ENCODE measurements at regions not wholly inside any gene's neighbourhood (a gene's known extent, or its start where the extent isn't known, plus 50 kb on each side); places are given as distances from the start of the nearest gene placed in this dataset.

DNA sequence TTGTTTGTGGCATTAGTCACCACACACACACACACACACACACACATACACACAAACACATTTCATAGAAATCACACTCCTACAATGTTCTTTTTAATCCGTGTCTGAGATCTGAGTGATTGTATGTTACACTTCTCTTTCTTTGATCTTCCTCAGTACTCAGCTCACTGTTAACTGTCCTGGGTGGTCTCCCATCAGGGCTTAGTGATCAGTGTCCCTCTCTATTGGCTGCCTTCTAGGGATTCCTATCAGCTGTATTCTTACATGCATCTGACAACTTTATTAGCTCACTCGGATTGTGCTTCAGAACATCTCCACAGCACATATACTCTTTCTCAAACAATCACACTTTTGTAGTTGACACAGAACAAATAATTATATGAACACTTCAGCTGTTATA is 170.2 kb upstream of the POU5F2 start:
- Mint-ChIP-seq H3K4me1 (ENCODE audit: low read depth) (no peaks in the 10 kb centered on the region), H3K27me3 (ENCODE audit: low read depth) (no peaks in the 10 kb centered on the region), H3K9me3 (no peaks in the 10 kb centered on the region), H3K27ac (no peak overlapping the region), H3K4me3 (no peak overlapping the region), H3K36me3 (ENCODE audit: insufficient read depth in 2 of 2) (no peaks in the 10 kb centered on the region)
- DNase-seq: no peak
- no peak for ATAC-seq (replicated peaks in 1 of 2)

DNA sequence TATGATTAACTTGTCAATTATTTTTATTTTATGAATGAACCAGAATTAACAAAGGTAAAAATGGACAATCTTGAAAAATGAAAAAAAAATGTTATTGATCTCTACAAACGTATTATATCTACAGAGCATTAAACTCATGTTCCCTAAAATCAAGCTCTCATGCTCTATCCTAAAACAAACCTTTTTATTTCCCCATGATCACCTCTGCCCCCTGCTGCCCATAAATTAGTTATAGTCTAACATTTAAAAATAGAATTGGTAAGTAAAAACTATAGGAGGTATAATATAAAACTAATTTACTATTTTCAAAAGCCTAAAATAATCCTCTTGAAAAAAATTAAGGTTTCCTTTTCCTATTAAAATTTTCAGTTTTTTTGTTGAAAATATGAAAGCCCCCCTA is 168.0 kb upstream of the POU5F2 start:
- Mint-ChIP-seq H3K27me3 (ENCODE audit: low read depth) (no peaks in the 10 kb centered on the region), H3K9me3 (no peaks in the 10 kb centered on the region), H3K4me3 (no peak overlapping the region), H3K27ac (no peak overlapping the region), H3K4me1 (ENCODE audit: low read depth) (no peaks in the 10 kb centered on the region), H3K36me3 (ENCODE audit: insufficient read depth in 2 of 2) (no peaks in the 10 kb centered on the region)
- DNase-seq (no peak), ATAC-seq (replicated peaks in 1 of 2) (no peak)

DNA sequence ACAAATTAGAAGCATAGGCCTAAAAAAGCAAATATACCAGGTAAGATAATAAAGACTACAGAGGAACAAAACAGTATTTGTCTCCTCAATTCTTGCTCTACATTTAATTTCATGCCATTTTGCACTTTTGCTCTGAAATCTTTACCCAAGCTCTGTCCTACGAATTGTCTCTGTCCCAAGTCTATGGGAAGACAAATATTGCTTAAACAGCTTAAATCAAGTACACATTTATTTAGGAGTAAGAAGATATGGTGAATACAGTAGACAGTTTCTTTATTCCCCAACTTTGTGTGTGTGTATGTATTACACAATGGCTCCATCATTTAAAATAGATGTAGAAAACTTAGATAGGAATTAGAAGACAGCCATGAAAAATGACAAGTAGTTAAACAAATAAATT is 163.5 kb upstream of the POU5F2 start:
- Mint-ChIP-seq H3K27me3 (ENCODE audit: low read depth) (no peaks in the 10 kb centered on the region), H3K4me3 (no peak overlapping the region)
- ATAC-seq (replicated peaks in 1 of 2): no peak

GRCh38 chr5:93902288-93902687 is 160.9 kb upstream of the POU5F2 start:
- H3K9me3 Mint-ChIP-seq: no peaks in the 10 kb centered on the region
- ATAC-seq (replicated peaks in 1 of 2): no peak
- DNase-seq: no peak
- no peaks in the 10 kb centered on the region for H3K27me3 Mint-ChIP-seq (ENCODE audit: low read depth)
- H3K4me1 Mint-ChIP-seq (ENCODE audit: low read depth): no peaks in the 10 kb centered on the region
- peak overlapping the region; percentile 42 for H3K27ac Mint-ChIP-seq
- no peaks in the 10 kb centered on the region for H3K36me3 Mint-ChIP-seq (ENCODE audit: insufficient read depth in 2 of 2)
- no peak overlapping the region for H3K4me3 Mint-ChIP-seq

More for the DNA sequence above, 163.5 kb upstream of the POU5F2 start:
- H3K36me3 Mint-ChIP-seq (ENCODE audit: insufficient read depth in 2 of 2): no peaks in the 10 kb centered on the region
- DNase-seq: no peak
- H3K27ac Mint-ChIP-seq: no peak overlapping the region
- H3K9me3 Mint-ChIP-seq: no peaks in the 10 kb centered on the region
- H3K4me1 Mint-ChIP-seq (ENCODE audit: low read depth): no peaks in the 10 kb centered on the region

DNA sequence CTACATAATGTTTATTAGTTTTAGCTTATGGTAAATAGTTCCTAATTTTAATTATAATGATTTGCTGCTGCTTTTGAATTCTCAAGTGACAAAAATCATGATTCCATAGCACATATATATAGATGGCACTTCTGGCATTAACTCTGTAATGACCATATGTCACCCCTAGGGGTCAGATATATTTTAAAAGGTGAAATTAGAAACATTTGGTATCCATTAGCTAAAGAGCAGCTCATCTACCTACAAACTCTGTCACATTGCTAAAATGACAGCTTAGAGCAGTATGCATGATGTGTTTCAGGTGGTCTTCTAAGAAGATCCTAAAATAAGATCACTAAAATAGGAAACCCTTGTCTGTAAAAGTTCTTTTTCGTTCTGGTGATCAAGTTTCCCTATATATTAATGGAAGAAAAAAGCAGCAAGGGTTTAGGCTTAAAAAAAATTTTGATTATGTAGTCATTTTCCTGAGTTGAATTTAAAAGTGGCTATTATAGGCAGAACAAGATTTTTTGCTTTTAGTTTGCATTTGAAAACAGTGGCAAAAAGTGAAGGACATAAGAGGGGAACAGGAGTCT is 157.7 kb upstream of the POU5F2 start:
- DNase-seq (no peak), ATAC-seq (replicated peaks in 1 of 2) (no peak)
- H3K9me3 Mint-ChIP-seq: no peaks in the 10 kb centered on the region
- H3K4me3 Mint-ChIP-seq: no peak overlapping the region
- no peaks in the 10 kb centered on the region for H3K4me1 Mint-ChIP-seq (ENCODE audit: low read depth)
- H3K27ac Mint-ChIP-seq: no peak overlapping the region
- no peaks in the 10 kb centered on the region for H3K36me3 Mint-ChIP-seq (ENCODE audit: insufficient read depth in 2 of 2)
- no peaks in the 10 kb centered on the region for H3K27me3 Mint-ChIP-seq (ENCODE audit: low read depth)

GRCh38 chr5:93894601-93895354 is 153.4 kb upstream of the POU5F2 start:
- Mint-ChIP-seq H3K27me3 (ENCODE audit: low read depth) (no peaks in the 10 kb centered on the region), H3K36me3 (ENCODE audit: insufficient read depth in 2 of 2) (no peaks in the 10 kb centered on the region), H3K9me3 (no peaks in the 10 kb centered on the region), H3K4me1 (ENCODE audit: low read depth) (no peaks in the 10 kb centered on the region), H3K4me3 (no peak overlapping the region), H3K27ac (no peak overlapping the region)
- no peak for DNase-seq
- ATAC-seq (replicated peaks in 1 of 2): no peak

DNA sequence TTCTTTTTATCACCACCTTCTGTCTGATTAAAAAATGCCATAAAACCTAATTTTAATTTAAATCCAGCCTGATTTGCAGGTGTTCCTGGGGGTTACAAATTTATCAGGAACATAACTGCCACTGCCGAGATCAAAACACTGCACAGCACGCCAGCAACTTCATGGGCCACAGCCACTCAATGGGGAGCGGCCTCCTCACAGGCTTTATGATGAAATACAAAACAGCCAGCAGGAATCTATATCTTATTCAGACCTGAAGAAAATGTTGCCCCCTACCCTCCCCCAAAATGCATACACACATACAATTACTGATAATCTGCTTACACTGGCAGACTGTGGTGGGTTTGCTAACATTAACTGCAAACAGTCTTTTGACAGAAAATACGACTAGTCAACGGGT is 151.7 kb upstream of the POU5F2 start:
- no peaks in the 10 kb centered on the region for H3K4me1 Mint-ChIP-seq (ENCODE audit: low read depth)
- H3K4me3 Mint-ChIP-seq: no peak overlapping the region
- H3K9me3 Mint-ChIP-seq: no peaks in the 10 kb centered on the region
- DNase-seq (no peak), ATAC-seq (replicated peaks in 1 of 2) (no peak)
- H3K27ac Mint-ChIP-seq: peak overlapping the region; percentile 68
- H3K27me3 Mint-ChIP-seq (ENCODE audit: low read depth): no peaks in the 10 kb centered on the region
- no peaks in the 10 kb centered on the region for H3K36me3 Mint-ChIP-seq (ENCODE audit: insufficient read depth in 2 of 2)

GRCh38 chr5:93892481-93892880 is 151.1 kb upstream of the POU5F2 start:
- DNase-seq (no peak), ATAC-seq (replicated peaks in 1 of 2) (no peak)
- Mint-ChIP-seq H3K36me3 (ENCODE audit: insufficient read depth in 2 of 2) (no peaks in the 10 kb centered on the region), H3K9me3 (no peaks in the 10 kb centered on the region), H3K4me1 (ENCODE audit: low read depth) (no peaks in the 10 kb centered on the region), H3K27ac (no peak overlapping the region), H3K4me3 (no peak overlapping the region), H3K27me3 (ENCODE audit: low read depth) (no peaks in the 10 kb centered on the region)

- H3K27ac Mint-ChIP-seq: no peak overlapping the region
- no peaks in the 10 kb centered on the region for H3K9me3 Mint-ChIP-seq
- H3K36me3 Mint-ChIP-seq (ENCODE audit: insufficient read depth in 2 of 2): no peaks in the 10 kb centered on the region
- no peaks in the 10 kb centered on the region for H3K27me3 Mint-ChIP-seq (ENCODE audit: low read depth)
- H3K4me3 Mint-ChIP-seq: no peak overlapping the region
- peaks cover 6% of the 10 kb centered on the region for H3K4me1 Mint-ChIP-seq (ENCODE audit: low read depth)
- ATAC-seq (replicated peaks in 1 of 2): no peak
- no peak for DNase-seq
Measured at GRCh38 chr5:93891491-93892480, 150.4 kb upstream of the POU5F2 start.

DNA sequence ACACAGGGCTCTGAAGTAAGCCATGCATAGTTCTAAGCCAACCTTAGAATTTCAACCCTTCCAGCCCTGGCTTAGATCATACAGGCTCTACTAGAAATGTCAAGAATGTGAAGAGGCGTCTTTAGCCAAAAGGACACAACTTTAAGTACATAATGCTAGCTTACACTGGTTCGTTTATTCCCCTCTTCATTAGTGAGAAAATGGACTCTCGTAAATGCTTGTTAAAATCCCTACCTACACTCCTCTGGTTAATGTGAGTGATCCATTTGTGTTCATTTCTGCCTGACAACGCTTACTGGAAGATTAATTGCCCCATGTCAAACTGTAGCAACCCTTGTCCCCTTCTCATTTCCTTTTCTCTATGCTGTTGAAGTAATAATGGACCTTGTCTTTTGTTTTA is 149.3 kb upstream of the POU5F2 start:
- Mint-ChIP-seq H3K27ac (no peak overlapping the region), H3K36me3 (ENCODE audit: insufficient read depth in 2 of 2) (no peaks in the 10 kb centered on the region), H3K4me3 (no peak overlapping the region), H3K27me3 (ENCODE audit: low read depth) (no peaks in the 10 kb centered on the region), H3K4me1 (ENCODE audit: low read depth) (peaks cover 7% of the 10 kb centered on the region), H3K9me3 (no peaks in the 10 kb centered on the region)
- no peak for ATAC-seq (replicated peaks in 1 of 2)
- no peak for DNase-seq

DNA sequence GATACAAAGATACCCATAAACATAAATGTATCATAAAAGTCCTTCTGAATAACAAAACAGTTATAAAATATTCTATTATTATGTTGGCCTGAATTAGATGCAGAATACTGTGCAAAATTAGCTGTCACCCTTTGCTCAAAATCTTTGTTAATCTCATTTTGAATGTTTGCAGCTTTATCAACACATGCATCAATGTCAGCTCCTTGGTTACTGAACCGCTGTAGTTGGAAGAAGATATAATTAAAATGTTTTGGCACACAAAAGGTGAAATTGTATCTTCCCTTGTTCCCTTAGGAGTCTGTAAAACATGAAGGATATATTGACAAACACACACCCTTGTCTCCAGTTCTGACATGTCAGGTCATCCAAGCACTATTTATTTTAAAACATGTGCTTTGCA is 146.3 kb upstream of the POU5F2 start:
- H3K9me3 Mint-ChIP-seq: no peaks in the 10 kb centered on the region
- no peak for DNase-seq
- H3K27ac Mint-ChIP-seq: no peak overlapping the region
- H3K4me3 Mint-ChIP-seq: no peak overlapping the region
- no peak for ATAC-seq (replicated peaks in 1 of 2)
- peaks cover 7% of the 10 kb centered on the region for H3K4me1 Mint-ChIP-seq (ENCODE audit: low read depth)
- H3K36me3 Mint-ChIP-seq (ENCODE audit: insufficient read depth in 2 of 2): no peaks in the 10 kb centered on the region
- H3K27me3 Mint-ChIP-seq (ENCODE audit: low read depth): no peaks in the 10 kb centered on the region

DNA sequence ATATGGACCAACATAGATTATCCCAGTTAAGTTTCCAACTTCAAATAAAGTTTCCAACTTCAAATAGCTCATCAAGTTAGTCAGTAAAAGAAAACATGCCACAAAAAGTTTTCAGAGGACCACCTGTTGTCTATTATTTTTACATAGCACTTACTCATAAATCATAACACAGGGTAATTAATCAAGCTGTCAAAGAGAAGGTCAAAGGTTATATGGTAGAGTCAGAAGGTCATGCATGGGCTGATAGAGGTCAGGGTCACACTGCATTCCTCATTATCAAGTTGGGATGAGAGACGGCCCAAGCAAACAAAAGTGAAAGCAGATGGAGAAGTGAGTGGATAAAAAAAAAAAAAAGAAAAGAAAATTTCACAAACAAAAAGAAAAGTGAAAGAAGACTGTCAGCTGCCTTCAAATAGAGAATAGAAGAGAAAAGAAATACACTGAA is 145.5 kb upstream of the POU5F2 start:
- Mint-ChIP-seq H3K4me1 (ENCODE audit: low read depth) (peaks cover 7% of the 10 kb centered on the region), H3K27me3 (ENCODE audit: low read depth) (no peaks in the 10 kb centered on the region), H3K4me3 (peak overlapping the region in 1 of 2 donors; percentile 60), H3K27ac (peak overlapping the region; percentile 82), H3K9me3 (no peaks in the 10 kb centered on the region), H3K36me3 (ENCODE audit: insufficient read depth in 2 of 2) (no peaks in the 10 kb centered on the region)
- no peak for ATAC-seq (replicated peaks in 1 of 2)
- DNase-seq: no peak

GRCh38 chr5:93886098-93886806 is 144.9 kb upstream of the POU5F2 start:
- Mint-ChIP-seq H3K9me3 (no peaks in the 10 kb centered on the region), H3K4me3 (peak overlapping the region in 1 of 2 donors; percentile 60), H3K27me3 (ENCODE audit: low read depth) (no peaks in the 10 kb centered on the region), H3K4me1 (ENCODE audit: low read depth) (peaks cover 7% of the 10 kb centered on the region), H3K36me3 (ENCODE audit: insufficient read depth in 2 of 2) (no peaks in the 10 kb centered on the region), H3K27ac (peak overlapping the region; percentile 82)
- no peak for DNase-seq
- no peak for ATAC-seq (replicated peaks in 1 of 2)
